ENCODE measurements at regions not wholly inside any gene's neighbourhood (a gene's known extent, or its start where the extent isn't known, plus 50 kb on each side); places are given as distances from the start of the nearest gene placed in this dataset.
"Not testable (repeated sequence)": the region's sequence is repeated elsewhere in the genome, so short reads cannot be mapped to it uniquely, and the experiment has no call there.

DNA sequence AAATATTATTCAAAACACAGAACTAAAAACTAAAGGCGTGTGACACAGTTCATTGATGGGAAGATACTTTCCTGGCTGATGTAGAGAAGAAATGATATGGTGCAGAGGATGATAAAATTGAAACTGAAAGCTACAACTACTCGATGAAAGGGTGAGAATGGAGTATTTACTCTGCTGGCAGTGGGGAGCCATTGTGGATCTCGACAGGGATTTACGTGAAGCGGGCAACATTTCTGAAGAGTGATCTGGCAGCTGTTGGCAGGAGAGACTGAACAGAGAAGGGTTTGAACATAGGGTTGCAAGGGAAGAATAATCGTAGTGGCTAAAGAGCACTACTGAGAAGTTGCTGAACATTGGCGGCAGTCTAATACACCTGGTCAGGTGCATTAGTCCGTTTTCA, 464.9 kb downstream of the PDZRN4 start:
- TF ChIP-seq, protein P1, sequence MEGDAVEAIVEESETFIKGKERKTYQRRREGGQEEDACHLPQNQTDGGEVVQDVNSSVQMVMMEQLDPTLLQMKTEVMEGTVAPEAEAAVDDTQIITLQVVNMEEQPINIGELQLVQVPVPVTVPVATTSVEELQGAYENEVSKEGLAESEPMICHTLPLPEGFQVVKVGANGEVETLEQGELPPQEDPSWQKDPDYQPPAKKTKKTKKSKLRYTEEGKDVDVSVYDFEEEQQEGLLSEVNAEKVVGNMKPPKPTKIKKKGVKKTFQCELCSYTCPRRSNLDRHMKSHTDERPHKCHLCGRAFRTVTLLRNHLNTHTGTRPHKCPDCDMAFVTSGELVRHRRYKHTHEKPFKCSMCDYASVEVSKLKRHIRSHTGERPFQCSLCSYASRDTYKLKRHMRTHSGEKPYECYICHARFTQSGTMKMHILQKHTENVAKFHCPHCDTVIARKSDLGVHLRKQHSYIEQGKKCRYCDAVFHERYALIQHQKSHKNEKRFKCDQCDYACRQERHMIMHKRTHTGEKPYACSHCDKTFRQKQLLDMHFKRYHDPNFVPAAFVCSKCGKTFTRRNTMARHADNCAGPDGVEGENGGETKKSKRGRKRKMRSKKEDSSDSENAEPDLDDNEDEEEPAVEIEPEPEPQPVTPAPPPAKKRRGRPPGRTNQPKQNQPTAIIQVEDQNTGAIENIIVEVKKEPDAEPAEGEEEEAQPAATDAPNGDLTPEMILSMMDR (IDR thresholded peaks at IDR 0.05), result no peak
- no peak overlapping the region for H3K4me3 ChIP-seq (ENCODE audit: low read depth in 1 of 2, low read length in 1 of 2)
- H3K27ac ChIP-seq, result no peak overlapping the region
- no peaks in the 10 kb centered on the region for H3K36me3 ChIP-seq
- no peaks in the 10 kb centered on the region for H3K9me3 ChIP-seq
- no peaks in the 10 kb centered on the region for H3K4me1 ChIP-seq (ENCODE audit: control insufficient read depth in 1 of 2, insufficient read depth in 1 of 2, low read depth in 1 of 2, low read length in 1 of 2)
- H3K27me3 ChIP-seq, result no peaks in the 10 kb centered on the region

DNA sequence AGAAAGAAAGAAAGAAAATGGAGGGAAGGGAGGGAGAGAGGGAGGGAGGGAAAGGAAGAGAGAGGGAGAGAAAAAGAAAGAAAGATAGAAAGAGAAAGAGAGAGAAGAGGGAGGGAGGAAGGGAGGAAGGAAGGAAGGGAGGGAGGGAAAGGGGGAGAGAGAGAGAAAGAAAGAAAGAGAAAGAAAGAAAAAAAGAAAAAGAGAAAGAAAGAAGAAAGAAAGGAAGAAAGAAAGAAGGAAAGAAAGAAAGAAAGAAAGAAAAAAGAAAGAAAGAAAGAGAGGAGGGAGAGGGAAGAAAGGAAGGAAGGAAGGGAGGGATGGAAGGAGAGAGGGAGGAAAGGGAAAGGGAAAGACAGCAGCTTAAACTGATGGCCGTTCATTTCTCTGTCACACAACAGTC, 457.5 kb downstream of the PDZRN4 start:
- no peaks in the 10 kb centered on the region for H3K9me3 ChIP-seq
- no peak overlapping the region for H3K4me3 ChIP-seq (ENCODE audit: low read depth in 1 of 2, low read length in 1 of 2)
- H3K27ac ChIP-seq, result no peak overlapping the region
- TF ChIP-seq, protein P1 (IDR thresholded peaks at IDR 0.05), result no peak
- no peaks in the 10 kb centered on the region for H3K27me3 ChIP-seq
- no peaks in the 10 kb centered on the region for H3K4me1 ChIP-seq (ENCODE audit: control insufficient read depth in 1 of 2, insufficient read depth in 1 of 2, low read depth in 1 of 2, low read length in 1 of 2)
- no peaks in the 10 kb centered on the region for H3K36me3 ChIP-seq

GRCh38 chr12:41642808-41643207, 454.7 kb downstream of the PDZRN4 start:
- H3K9me3 ChIP-seq; H3K36me3 ChIP-seq; H3K4me3 ChIP-seq (ENCODE audit: low read depth in 1 of 2, low read length in 1 of 2): not testable (repeated sequence)

GRCh38 chr12:41636653-41637052, 448.5 kb downstream of the PDZRN4 start:
- Histone ChIP-seq H3K27ac (no peak overlapping the region), H3K9me3 (no peaks in the 10 kb centered on the region), H3K36me3 (no peaks in the 10 kb centered on the region), H3K4me1 (ENCODE audit: control insufficient read depth in 1 of 2, insufficient read depth in 1 of 2, low read depth in 1 of 2, low read length in 1 of 2) (no peaks in the 10 kb centered on the region), H3K4me3 (ENCODE audit: low read depth in 1 of 2, low read length in 1 of 2) (no peak overlapping the region), H3K27me3 (no peaks in the 10 kb centered on the region)
- TF ChIP-seq, protein P1 (IDR thresholded peaks at IDR 0.05), result no peak

More at GRCh38 chr12:41642808-41643207, 454.7 kb downstream of the PDZRN4 start:
- not testable (repeated sequence) for H3K27me3 ChIP-seq; H3K27ac ChIP-seq; H3K4me1 ChIP-seq (ENCODE audit: control insufficient read depth in 1 of 2, insufficient read depth in 1 of 2, low read depth in 1 of 2, low read length in 1 of 2)

DNA sequence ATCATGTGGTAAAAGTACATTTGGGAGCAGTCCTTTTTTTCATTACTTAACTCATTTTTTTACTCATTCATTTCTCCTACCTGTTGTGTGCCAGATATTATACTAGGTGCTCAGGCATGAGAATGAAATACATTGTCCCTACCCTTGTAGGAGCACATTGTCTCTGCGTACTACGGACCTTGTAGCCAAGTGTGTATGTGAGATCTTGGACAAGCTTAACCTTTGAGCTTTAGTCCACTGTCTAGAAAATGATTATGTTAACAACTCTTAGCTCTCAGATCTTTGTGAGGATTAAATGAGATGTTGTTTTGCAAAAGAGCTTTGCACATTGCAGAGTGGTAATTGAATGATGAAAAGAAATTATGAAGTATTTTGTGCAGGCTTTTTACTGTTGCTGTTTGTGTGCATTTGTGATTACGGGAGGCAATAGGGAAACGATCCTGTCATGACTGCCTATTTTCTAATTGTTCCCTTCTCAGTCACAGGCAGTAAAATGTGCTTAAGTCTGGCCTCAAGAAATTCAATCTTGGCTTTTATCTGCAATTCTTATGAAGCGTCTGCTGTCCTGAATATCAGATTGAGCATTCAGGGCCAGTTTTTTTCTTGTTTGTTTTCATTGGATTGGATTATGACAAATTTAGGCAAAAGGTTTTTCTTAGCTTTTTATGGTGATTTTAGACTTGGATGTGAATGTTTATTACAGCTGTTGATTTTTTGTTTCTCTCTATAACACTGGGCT, 447.7 kb downstream of the PDZRN4 start:
- no peak overlapping the region for H3K27ac ChIP-seq
- H3K4me1 ChIP-seq (ENCODE audit: control insufficient read depth in 1 of 2, insufficient read depth in 1 of 2, low read depth in 1 of 2, low read length in 1 of 2), result no peaks in the 10 kb centered on the region
- TF ChIP-seq, protein P1 (IDR thresholded peaks at IDR 0.05), result no peak
- no peaks in the 10 kb centered on the region for H3K36me3 ChIP-seq
- no peak overlapping the region for H3K4me3 ChIP-seq (ENCODE audit: low read depth in 1 of 2, low read length in 1 of 2)
- H3K9me3 ChIP-seq, result no peaks in the 10 kb centered on the region
- no peaks in the 10 kb centered on the region for H3K27me3 ChIP-seq

- Histone ChIP-seq H3K36me3 (no peaks in the 10 kb centered on the region), H3K4me1 (ENCODE audit: control insufficient read depth in 1 of 2, insufficient read depth in 1 of 2, low read depth in 1 of 2, low read length in 1 of 2) (no peaks in the 10 kb centered on the region), H3K27ac (no peak overlapping the region), H3K9me3 (no peaks in the 10 kb centered on the region), H3K4me3 (ENCODE audit: low read depth in 1 of 2, low read length in 1 of 2) (no peak overlapping the region), H3K27me3 (no peaks in the 10 kb centered on the region)
- TF ChIP-seq, protein P1 (IDR thresholded peaks at IDR 0.05), result no peak
Observed at GRCh38 chr12:41634091-41634490, 446.0 kb downstream of the PDZRN4 start.

Data from neutrophil (primary cell).